GM18502 (cell line): ENCODE measurements at regions not wholly inside any gene's neighbourhood (a gene's known extent, or its start where the extent isn't known, plus 50 kb on each side); places are given as distances from the start of the nearest gene placed in this dataset.

Experiments
- ATAC-seq: cut with Tn5 transposase; IDR thresholded peaks from one replicate; pipeline ENCODE4 v1.9.1; 2021; ENCODE audit warnings: mild to moderate bottlenecking; ENCODE audit not compliant: unreplicated experiment, poor library complexity

- no peak for ATAC-seq
These were observed 404.4 kb downstream of the SIPA1L2 start for GRCh38 chr1:232225336-232226131.

GRCh38 chr1:232223887-232224286 lies 406.0 kb downstream of the SIPA1L2 start:
- no peak for ATAC-seq

- ATAC-seq, result no peak
These were observed 406.7 kb downstream of the SIPA1L2 start for GRCh38 chr1:232223183-232223708.

- no peak for ATAC-seq
These were observed 407.3 kb downstream of the SIPA1L2 start for GRCh38 chr1:232222614-232223013.

- no peak for ATAC-seq
These were observed 408.0 kb downstream of the SIPA1L2 start for GRCh38 chr1:232221802-232222499.

GRCh38 chr1:232218955-232219865 lies 410.7 kb downstream of the SIPA1L2 start:
- ATAC-seq, result no peak

GRCh38 chr1:232213928-232214327 lies 416.0 kb downstream of the SIPA1L2 start:
- no peak for ATAC-seq

GRCh38 chr1:232212253-232212652 lies 417.7 kb downstream of the SIPA1L2 start:
- ATAC-seq, result no peak

GRCh38 chr1:232211149-232211548 lies 418.8 kb downstream of the SIPA1L2 start:
- ATAC-seq, result peak; percentile 57

GRCh38 chr1:232209357-232209756 lies 420.6 kb downstream of the SIPA1L2 start:
- no peak for ATAC-seq

GRCh38 chr1:232207073-232207866 lies 422.7 kb downstream of the SIPA1L2 start:
- ATAC-seq, result no peak

- ATAC-seq, result no peak
These were observed 425.7 kb downstream of the SIPA1L2 start for GRCh38 chr1:232204269-232204668.

GRCh38 chr1:232201024-232201423 lies 428.9 kb downstream of the SIPA1L2 start:
- ATAC-seq, result no peak

- no peak for ATAC-seq
These were observed 433.9 kb downstream of the SIPA1L2 start for GRCh38 chr1:232196042-232196441.

GRCh38 chr1:232194424-232194823 lies 435.5 kb downstream of the SIPA1L2 start:
- ATAC-seq, result no peak

GRCh38 chr1:232193451-232193783 lies 436.5 kb downstream of the SIPA1L2 start:
- no peak for ATAC-seq

- no peak for ATAC-seq
These were observed 437.0 kb downstream of the SIPA1L2 start for GRCh38 chr1:232192781-232193450.

- ATAC-seq, result no peak
These were observed 438.4 kb downstream of the SIPA1L2 start for GRCh38 chr1:232191560-232191959.

GRCh38 chr1:232188318-232188717 lies 441.6 kb downstream of the SIPA1L2 start:
- no peak for ATAC-seq
